GM10266 (cell line): ENCODE measurements at regions not wholly inside any gene's neighbourhood (a gene's known extent, or its start where the extent isn't known, plus 50 kb on each side); places are given as distances from the start of the nearest gene placed in this dataset.
A peak's percentile ranks its signal among the peaks of the same experiment; 100 is the strongest.

Source experiments
- DNase-seq: peaks from one replicate; pipeline ENCODE4 v3.0.0; 2012; ENCODE audit errors: extremely low spot score
- CTCF ChIP-seq: IDR thresholded peaks from 2 replicates; pipeline ENCODE4 v1.5.1; 2012; ENCODE audit warnings: mild to moderate bottlenecking, low read depth; ENCODE audit not compliant: control insufficient read depth, insufficient read depth; ENCODE audit errors: missing control alignments

- peak; percentile 51 for TF ChIP-seq CTCF
- no peak for DNase-seq
Measured at GRCh38 chr9:1429297-1429696, 379.1 kb downstream of the DMRT2 start.

- no peak for TF ChIP-seq CTCF
- no peak for DNase-seq
Measured at GRCh38 chr9:1431461-1431860, 381.3 kb downstream of the DMRT2 start.

GRCh38 chr9:1434052-1434767 lies 384.1 kb downstream of the DMRT2 start:
- DNase-seq, result no peak

GRCh38 chr9:1434811-1435210 lies 384.7 kb downstream of the DMRT2 start:
- TF ChIP-seq CTCF, result no peak
- DNase-seq, result no peak

More at GRCh38 chr9:1434052-1434767, 384.1 kb downstream of the DMRT2 start:
- TF ChIP-seq CTCF, result no peak

GRCh38 chr9:1440256-1440655 lies 390.1 kb downstream of the DMRT2 start:
- DNase-seq, result no peak
- TF ChIP-seq CTCF, result no peak

- no peak for TF ChIP-seq CTCF
- DNase-seq, result no peak
Measured at GRCh38 chr9:1442105-1442504, 391.9 kb downstream of the DMRT2 start.

- DNase-seq, result no peak
Measured at GRCh38 chr9:1443450-1443849, 393.3 kb downstream of the DMRT2 start.

More at GRCh38 chr9:1443450-1443849, 393.3 kb downstream of the DMRT2 start:
- TF ChIP-seq CTCF, result no peak
